ENCODE measurements at regions not wholly inside any gene's neighbourhood (a gene's known extent, or its start where the extent isn't known, plus 50 kb on each side); places are given as distances from the start of the nearest gene placed in this dataset.

GRCh38 chr6:22394691-22395090, 97.9 kb upstream of the PRL start:
- Mint-ChIP-seq H3K27me3 (ENCODE audit: insufficient read depth, unreplicated experiment) (no peaks in the 10 kb centered on the region), H3K9me3 (ENCODE audit: unreplicated experiment) (no peaks in the 10 kb centered on the region), H3K4me3 (ENCODE audit: unreplicated experiment) (no peak overlapping the region), H3K36me3 (ENCODE audit: insufficient read depth, unreplicated experiment) (no peaks in the 10 kb centered on the region), H3K27ac (ENCODE audit: low read depth, unreplicated experiment) (no peak overlapping the region), H3K4me1 (ENCODE audit: insufficient read depth, unreplicated experiment) (no peaks in the 10 kb centered on the region)
- BruUV-seq (replicated peaks), result no TSS peak
- intact Hi-C loops (cut with micrococcal nuclease), result no loop called here
- CTCF ChIA-PET, result no interaction called here
- no peak for DNase-seq (ENCODE audit: unreplicated experiment)
- TF ChIP-seq CTCF (IDR thresholded peaks at IDR 0.05; ENCODE audit: unreplicated experiment), result no peak
- POLR2A ChIA-PET, result no interaction called here

GRCh38 chr6:22399693-22400092, 102.9 kb upstream of the PRL start:
- ChIA-PET CTCF (no interaction called here), POLR2A (no interaction called here)
- BruUV-seq (replicated peaks), result no TSS peak
- DNase-seq (ENCODE audit: unreplicated experiment), result peak; percentile 69
- Mint-ChIP-seq H3K27me3 (ENCODE audit: insufficient read depth, unreplicated experiment) (no peaks in the 10 kb centered on the region), H3K27ac (ENCODE audit: low read depth, unreplicated experiment) (no peak overlapping the region), H3K4me3 (ENCODE audit: unreplicated experiment) (no peak overlapping the region), H3K9me3 (ENCODE audit: unreplicated experiment) (no peaks in the 10 kb centered on the region), H3K36me3 (ENCODE audit: insufficient read depth, unreplicated experiment) (no peaks in the 10 kb centered on the region), H3K4me1 (ENCODE audit: insufficient read depth, unreplicated experiment) (peaks cover 5% of the 10 kb centered on the region)
- TF ChIP-seq CTCF (IDR thresholded peaks at IDR 0.05; ENCODE audit: unreplicated experiment), result no peak
- intact Hi-C loops (cut with micrococcal nuclease), result no loop called here

GRCh38 chr6:22401206-22401605, 104.4 kb upstream of the PRL start:
- ChIA-PET CTCF (interaction anchor here (1.0 kb wide), 1 partner anchor 8 kb away, joined by 3 read pairs; no protein-coding TSS in a partner anchor), POLR2A (interaction anchor here (1.5 kb wide), 1 partner anchor 22 kb away, joined by 3 read pairs; no protein-coding TSS in a partner anchor)
- H3K27ac Mint-ChIP-seq (ENCODE audit: low read depth, unreplicated experiment), result no peak overlapping the region
- intact Hi-C loops (cut with micrococcal nuclease), result no loop called here
- no peaks in the 10 kb centered on the region for H3K9me3 Mint-ChIP-seq (ENCODE audit: unreplicated experiment)
- DNase-seq (ENCODE audit: unreplicated experiment), result no peak
- H3K36me3 Mint-ChIP-seq (ENCODE audit: insufficient read depth, unreplicated experiment), result no peaks in the 10 kb centered on the region
- no peak for TF ChIP-seq CTCF (IDR thresholded peaks at IDR 0.05; ENCODE audit: unreplicated experiment)
- no peaks in the 10 kb centered on the region for H3K27me3 Mint-ChIP-seq (ENCODE audit: insufficient read depth, unreplicated experiment)
- peaks cover 5% of the 10 kb centered on the region for H3K4me1 Mint-ChIP-seq (ENCODE audit: insufficient read depth, unreplicated experiment)
- no peak overlapping the region for H3K4me3 Mint-ChIP-seq (ENCODE audit: unreplicated experiment)
- no TSS peak for BruUV-seq (replicated peaks)

- Mint-ChIP-seq H3K9me3 (ENCODE audit: unreplicated experiment) (no peaks in the 10 kb centered on the region), H3K4me1 (ENCODE audit: insufficient read depth, unreplicated experiment) (peaks cover 5% of the 10 kb centered on the region), H3K36me3 (ENCODE audit: insufficient read depth, unreplicated experiment) (no peaks in the 10 kb centered on the region), H3K27me3 (ENCODE audit: insufficient read depth, unreplicated experiment) (no peaks in the 10 kb centered on the region), H3K27ac (ENCODE audit: low read depth, unreplicated experiment) (no peak overlapping the region), H3K4me3 (ENCODE audit: unreplicated experiment) (no peak overlapping the region)
- no peak for TF ChIP-seq CTCF (IDR thresholded peaks at IDR 0.05; ENCODE audit: unreplicated experiment)
- intact Hi-C loops (cut with micrococcal nuclease), result no loop called here
- DNase-seq (ENCODE audit: unreplicated experiment), result no peak
- no TSS peak for BruUV-seq (replicated peaks)
- ChIA-PET CTCF (interaction anchor here (0.6 to 0.7 kb wide), 2 partner anchors 431 to 914 kb away, joined by 3 read pairs; no protein-coding TSS in a partner anchor), POLR2A (interaction anchor here (1.1 kb wide), 1 partner anchor 29 kb away, joined by 3 read pairs; no protein-coding TSS in a partner anchor)
These were observed 105.1 kb upstream of the PRL start for GRCh38 chr6:22401932-22402331.

Measured in MCF 10A (cell line).